IMR-90 (cell line): ENCODE measurements at regions not wholly inside any gene's neighbourhood (a gene's known extent, or its start where the extent isn't known, plus 50 kb on each side); places are given as distances from the start of the nearest gene placed in this dataset.

Source experiments
- ATAC-seq: fragments of 200-7000 bp; cut with Tn5 transposase; 2 replicates; pipeline ENCODE4 v1.9.1; 2020; ENCODE audit warnings: low read depth, mild to moderate bottlenecking, moderate library complexity
- BruUV-seq: library from RNA; stranded (reverse); fragments of 400-500 nt; replicated peaks from 2 replicates; lab custom pipeline; 2021; lab: Mats Ljungman, UMichigan
- CTCF ChIA-PET: fragments of 300-600 bp; formaldehyde crosslinking; extraction: SDS; loops from one replicate; lab custom pipeline; 2021; ENCODE audit warnings: antibody characterized with exemption; lab: Yijun Ruan, JAX
- POLR2A ChIA-PET: fragments of 300-600 bp; sonication (Branson Sonifier 250); formaldehyde crosslinking; loops from one replicate; lab custom pipeline; 2022; ENCODE audit warnings: antibody characterized with exemption; ENCODE audit not compliant: unreplicated experiment; lab: Charles Lee
- DNase-seq: peaks from one replicate; pipeline ENCODE4 v3.0.0; 2013
- H2AFZ ChIP-seq: replicated peaks from 2 replicates; pipeline ENCODE3; 2013; ENCODE audit warnings: low read length, mild to moderate bottlenecking; ENCODE audit not compliant: poor library complexity
- H2AK5ac ChIP-seq: 2 replicates; pipeline ENCODE4 v1.6.1; 2013; ENCODE audit warnings: low read depth, low read length, inconsistent platforms
- H2AK9ac ChIP-seq: replicated peaks from 2 replicates; pipeline ENCODE3; 2013; ENCODE audit warnings: mild to moderate bottlenecking, low read depth, low read length, moderate library complexity; ENCODE audit not compliant: poor library complexity
- H2BK120ac ChIP-seq: 2 replicates; pipeline ENCODE4 v1.6.1; 2013; ENCODE audit warnings: low read depth, low read length, inconsistent platforms
- H2BK15ac ChIP-seq: 3 replicates; pipeline ENCODE4 v1.6.1; 2013; ENCODE audit warnings: low read depth, low read length, inconsistent platforms
- H2BK20ac ChIP-seq: 2 replicates; pipeline ENCODE4 v1.6.1; 2013; ENCODE audit warnings: low read depth, mild to moderate bottlenecking, inconsistent platforms, low read length, moderate library complexity
- H2BK5ac ChIP-seq: 2 replicates; pipeline ENCODE4 v1.6.1; 2013; ENCODE audit warnings: mild to moderate bottlenecking, low read depth, low read length, inconsistent platforms; ENCODE audit not compliant: poor library complexity, severe bottlenecking
- H3K14ac ChIP-seq: replicated peaks from 2 replicates; pipeline ENCODE4 v1.6.1; 2013; ENCODE audit warnings: low read depth, low read length, inconsistent platforms
- H3K18ac ChIP-seq: 2 replicates; pipeline ENCODE4 v1.6.1; 2013; ENCODE audit warnings: low read depth, low read length, control low read depth
- H3K23ac ChIP-seq: 2 replicates; pipeline ENCODE4 v1.6.1; 2013; ENCODE audit warnings: low read depth, low read length, inconsistent platforms
- H3K27ac ChIP-seq: 2 replicates; pipeline ENCODE4 v1.5.1; 2013; ENCODE audit warnings: mild to moderate bottlenecking, control low read depth, low read length; ENCODE audit not compliant: insufficient read depth
- H3K27me3 ChIP-seq: 2 replicates; pipeline ENCODE4 v1.6.1; 2013; ENCODE audit warnings: low read length; ENCODE audit not compliant: control insufficient read depth, insufficient read depth
- H3K36me3 ChIP-seq: 2 replicates; pipeline ENCODE4 v1.6.1; 2013; ENCODE audit warnings: low read length, mixed read lengths; ENCODE audit not compliant: control insufficient read depth, insufficient read depth
- H3K4ac ChIP-seq: 2 replicates; pipeline ENCODE4 v1.6.1; 2013; ENCODE audit warnings: low read depth, low read length, inconsistent platforms
- H3K4me1 ChIP-seq: 2 replicates; pipeline ENCODE4 v1.6.1; 2013; ENCODE audit warnings: low read length, mixed read lengths; ENCODE audit not compliant: control insufficient read depth, insufficient read depth
- H3K4me2 ChIP-seq: 2 replicates; pipeline ENCODE4 v1.6.1; 2013; ENCODE audit warnings: low read depth, mild to moderate bottlenecking, control low read depth, low read length, moderate library complexity
- H3K4me3 ChIP-seq: 2 replicates; pipeline ENCODE4 v1.5.1; 2013; ENCODE audit warnings: low read depth, mild to moderate bottlenecking, control low read depth, low read length, moderate library complexity; ENCODE audit not compliant: insufficient read depth
- H3K56ac ChIP-seq: 2 replicates; pipeline ENCODE4 v1.6.1; 2013; ENCODE audit warnings: low read length, inconsistent platforms; ENCODE audit not compliant: insufficient read depth; ENCODE audit errors: extremely low read depth
- H3K79me1 ChIP-seq, 2 experiments: 2 replicates each; pipeline ENCODE4 v1.6.1; 2013; ENCODE audit warnings: low read length in 2 of 2, inconsistent platforms in 1 of 2, low read depth in 1 of 2
- H3K9ac ChIP-seq: 2 replicates; pipeline ENCODE4 v1.6.1; 2013; ENCODE audit warnings: low read depth, low read length, control low read depth
- H3K9me1 ChIP-seq: 2 replicates; pipeline ENCODE4 v1.6.1; 2013; ENCODE audit warnings: low read length, inconsistent platforms; ENCODE audit not compliant: insufficient read depth
- H3K9me3 ChIP-seq: 2 replicates; pipeline ENCODE4 v1.6.1; 2013; ENCODE audit warnings: low read length; ENCODE audit not compliant: control insufficient read depth, insufficient read depth
- H4K20me1 ChIP-seq: 2 replicates; pipeline ENCODE4 v1.6.1; 2013; ENCODE audit warnings: low read length, inconsistent platforms; ENCODE audit not compliant: insufficient read depth
- H4K5ac ChIP-seq: 2 replicates; pipeline ENCODE4 v1.6.1; 2013; ENCODE audit warnings: mild to moderate bottlenecking, low read depth, low read length, control low read depth
- H4K8ac ChIP-seq, 2 experiments: 2 replicates each; pipeline ENCODE4 v1.6.1; 2013; ENCODE audit warnings: low read depth in 2 of 2, low read length in 2 of 2, control low read depth in 1 of 2, inconsistent platforms in 1 of 2
- H4K91ac ChIP-seq: 2 replicates; pipeline ENCODE4 v1.6.1; 2013; ENCODE audit warnings: low read depth, low read length, inconsistent platforms; ENCODE audit not compliant: insufficient read depth
- BHLHE40 ChIP-seq: fragments of 150-350 bp; IDR thresholded peaks from 2 replicates; pipeline ENCODE4 v1.6.1; 2016; ENCODE audit warnings: mild to moderate bottlenecking, low read depth, low read length
- CEBPB ChIP-seq: IDR thresholded peaks from 2 replicates; pipeline ENCODE4 v1.6.1; 2012; ENCODE audit warnings: low read depth, low read length, improper control_type of control experiment
- CHD1 ChIP-seq: IDR thresholded peaks from 2 replicates; pipeline ENCODE4 v1.6.1; 2012; ENCODE audit warnings: low read depth, low read length, improper control_type of control experiment
- CTCF ChIP-seq: conservative IDR thresholded peaks from 2 replicates; pipeline ENCODE4 v1.5.1; 2012; ENCODE audit warnings: mild to moderate bottlenecking, low read depth, low read length, improper control_type of control experiment
- ELK1 ChIP-seq: fragments of 150-350 bp; IDR thresholded peaks from 2 replicates; pipeline ENCODE4 v1.6.1; 2016; ENCODE audit warnings: low read depth, mild to moderate bottlenecking, low read length, moderate library complexity, borderline replicate concordance
- FOS ChIP-seq: fragments of 150-350 bp; IDR thresholded peaks from 2 replicates; pipeline ENCODE4 v1.6.1; 2016; ENCODE audit warnings: low read depth, low read length
- MAFK ChIP-seq: IDR thresholded peaks from 2 replicates; pipeline ENCODE4 v1.6.1; 2012; ENCODE audit warnings: low read depth, low read length, improper control_type of control experiment
- MAZ ChIP-seq: IDR thresholded peaks from 2 replicates; pipeline ENCODE4 v1.6.1; 2012; ENCODE audit warnings: low read depth, mild to moderate bottlenecking, low read length, improper control_type of control experiment, moderate library complexity, borderline replicate concordance
- MXI1 ChIP-seq: IDR thresholded peaks from 2 replicates; pipeline ENCODE4 v1.6.1; 2012; ENCODE audit warnings: low read depth, mild to moderate bottlenecking, low read length, moderate library complexity, borderline replicate concordance
- NFE2L2 ChIP-seq: fragments of 150-350 bp; IDR thresholded peaks from 2 replicates; pipeline ENCODE4 v1.6.1; 2016; ENCODE audit warnings: low read depth, mild to moderate bottlenecking, low read length
- POLR2A ChIP-seq: IDR thresholded peaks from 2 replicates; pipeline ENCODE4 v1.6.1; 2012; ENCODE audit warnings: mild to moderate bottlenecking, low read depth, low read length
- RAD21 ChIP-seq: IDR thresholded peaks from 2 replicates; pipeline ENCODE4 v1.6.1; 2012; ENCODE audit warnings: low read length, improper control_type of control experiment
- RCOR1 ChIP-seq: IDR thresholded peaks from 2 replicates; pipeline ENCODE4 v1.6.1; 2012; ENCODE audit warnings: mild to moderate bottlenecking, low read length, improper control_type of control experiment; ENCODE audit not compliant: insufficient replicate concordance
- RFX5 ChIP-seq: IDR thresholded peaks from 2 replicates; pipeline ENCODE4 v1.8.0; 2012; ENCODE audit warnings: low read depth, mild to moderate bottlenecking, low read length, moderate library complexity
- SMC3 ChIP-seq: fragments of 150-350 bp; IDR thresholded peaks from 2 replicates; pipeline ENCODE4 v1.6.1; 2016; ENCODE audit warnings: low read depth, mild to moderate bottlenecking, antibody characterized with exemption, low read length, moderate library complexity
- WGBS, 2 experiments: methylation state at CpG; one replicate each; pipeline versions ENCODE4 v1.1.5 to v1.1.7; 2013; ENCODE audit warnings: missing lambda C conversion rate in 2 of 2; ENCODE audit not compliant: insufficient read length in 1 of 2; ENCODE audit errors: extremely low coverage in 2 of 2; 5-methylcytosine and 5-hydroxymethylcytosine counted together
- dilution Hi-C: fragments of 300-500 bp; cut with HindIII; formaldehyde crosslinking; loops from one replicate; pipeline ENCODE4 v1.14.3; 2018; ENCODE audit warnings: low sequenced_read_pairs; ENCODE audit not compliant: unreplicated experiment
- in situ Hi-C: fragments of 300-500 bp; cut with MboI; formaldehyde crosslinking; loops from 3 replicates; pipeline ENCODE4 v1.14.3; 2019; ENCODE audit warnings: low sequenced_read_pairs, inconsistent platforms, mixed read lengths
- intact Hi-C: fragments of 100-400 bp; cut with micrococcal nuclease; formaldehyde crosslinking; loops from 2 replicates; pipeline ENCODE4 v1.10.0; 2022

GRCh38 chr12:73629893-73630831 is 907.5 kb upstream of the ATXN7L3B start:
- Histone ChIP-seq H4K8ac (no peak overlapping the region), H3K27ac (no peak overlapping the region), H2AFZ (no peak overlapping the region), H3K18ac (no peak overlapping the region), H3K9me1 (no peaks in the 10 kb centered on the region), H2AK5ac (no peak overlapping the region), H3K4me1 (no peaks in the 10 kb centered on the region), H4K5ac (no peak overlapping the region), H2BK15ac (no peak overlapping the region), H3K23ac (no peak overlapping the region), H2AK9ac (no peak overlapping the region), H3K9ac (no peak overlapping the region), H2BK5ac (no peak overlapping the region), H4K91ac (no peak overlapping the region), H3K9me3 (peaks cover 3% of the 10 kb centered on the region; the same call in 1 of the 2 replicates), H3K36me3 (no peaks in the 10 kb centered on the region), H2BK120ac (no peak overlapping the region), H3K56ac (no peak overlapping the region), H3K4me2 (no peak overlapping the region), H2BK20ac (no peak overlapping the region), H3K14ac (no peak overlapping the region), H3K79me1 (no peaks in the 10 kb centered on the region), H3K4me3 (no peak overlapping the region), H4K20me1 (no peaks in the 10 kb centered on the region), H3K4ac (no peak overlapping the region), H3K27me3 (no peaks in the 10 kb centered on the region)
- POLR2A ChIA-PET, result no interaction called here
- intact Hi-C loops (no loop called here), dilution Hi-C loops (no loop called here), in situ Hi-C loops (no loop called here)
- no CpG with 5 or more reads among the region's 4 CpGs for WGBS, 2 experiments
- CTCF ChIA-PET, result interaction anchor here (0.6 kb wide), 1 partner anchor 355 kb away, joined by 3 read pairs; no protein-coding TSS in a partner anchor
- no peak for ATAC-seq
- no peak for DNase-seq
- BruUV-seq, result no TSS peak
- no peak for TF ChIP-seq ELK1
- no peak for TF ChIP-seq CTCF
- no peak for TF ChIP-seq BHLHE40
- no peak for TF ChIP-seq RAD21
- TF ChIP-seq MAZ, result no peak
- no peak for TF ChIP-seq MXI1
- no peak for TF ChIP-seq SMC3
- no peak for TF ChIP-seq CHD1
- TF ChIP-seq RCOR1, result no peak
- no peak for TF ChIP-seq NFE2L2
- no peak for TF ChIP-seq RFX5
- no peak for TF ChIP-seq FOS
- TF ChIP-seq CEBPB, result no peak
- TF ChIP-seq POLR2A, result no peak
- no peak for TF ChIP-seq MAFK
